Embryonic facial prominence (tissue), 1 donor: ENCODE measurements at regions not wholly inside any gene's neighbourhood (a gene's known extent, or its start where the extent isn't known, plus 50 kb on each side); places are given as distances from the start of the nearest gene placed in this dataset.
"Not testable (repeated sequence)": the region's sequence is repeated elsewhere in the genome, so short reads cannot be mapped to it uniquely, and the experiment has no call there.

ENCODE experiments used
- DNase-seq: peaks from one replicate; pipeline ENCODE4 v3.0.0-alpha.2; 2016; ENCODE audit errors: extremely low spot score

- DNase-seq, result not testable (repeated sequence)
These were observed 56.9 kb upstream of the TBX18 start for GRCh38 chr6:84821314-84821713.

GRCh38 chr6:84816741-84817140 lies 52.3 kb upstream of the TBX18 start:
- no peak for DNase-seq

- no peak for DNase-seq
These were observed 51.7 kb upstream of the TBX18 start for GRCh38 chr6:84815896-84816735.
